Retina (tissue), 1 donor: ENCODE measurements at regions not wholly inside any gene's neighbourhood (a gene's known extent, or its start where the extent isn't known, plus 50 kb on each side); places are given as distances from the start of the nearest gene placed in this dataset.

ENCODE experiments used
- DNase-seq: peaks from one replicate; pipeline ENCODE4 v3.0.0-alpha.2; 2016

DNA sequence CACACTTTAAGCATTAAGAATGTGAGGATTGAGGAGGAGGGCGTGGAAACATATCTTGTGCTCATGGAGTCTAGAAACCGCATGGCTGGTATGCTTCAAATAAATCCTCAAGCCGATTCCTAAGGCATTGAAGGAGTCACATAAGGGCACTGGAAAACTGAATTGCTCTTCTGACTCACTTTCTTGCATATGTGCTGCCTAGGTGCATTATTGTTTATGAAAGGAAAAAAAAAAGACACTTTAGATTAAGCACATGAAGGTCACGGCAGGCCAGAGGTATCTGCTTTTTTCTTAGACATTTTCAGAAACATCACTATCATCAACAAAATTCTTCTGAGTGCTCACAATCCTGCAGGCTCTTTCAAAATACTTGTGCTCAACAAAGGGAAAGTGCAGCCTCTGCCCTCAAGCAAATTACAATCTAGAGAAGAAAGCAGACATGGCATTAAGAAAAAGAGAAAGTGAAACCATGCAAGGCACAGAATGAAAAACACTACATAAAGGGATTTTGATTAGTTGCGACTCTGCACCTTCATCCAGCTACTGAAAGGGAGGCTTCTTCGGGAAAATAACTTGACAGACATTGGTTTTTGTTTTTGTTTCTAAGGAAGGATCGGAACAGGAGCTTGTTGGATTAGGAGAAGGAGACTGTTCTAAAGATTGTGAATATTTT is 2117.6 kb downstream of the MAT2B start:
- DNase-seq, result no peak

DNA sequence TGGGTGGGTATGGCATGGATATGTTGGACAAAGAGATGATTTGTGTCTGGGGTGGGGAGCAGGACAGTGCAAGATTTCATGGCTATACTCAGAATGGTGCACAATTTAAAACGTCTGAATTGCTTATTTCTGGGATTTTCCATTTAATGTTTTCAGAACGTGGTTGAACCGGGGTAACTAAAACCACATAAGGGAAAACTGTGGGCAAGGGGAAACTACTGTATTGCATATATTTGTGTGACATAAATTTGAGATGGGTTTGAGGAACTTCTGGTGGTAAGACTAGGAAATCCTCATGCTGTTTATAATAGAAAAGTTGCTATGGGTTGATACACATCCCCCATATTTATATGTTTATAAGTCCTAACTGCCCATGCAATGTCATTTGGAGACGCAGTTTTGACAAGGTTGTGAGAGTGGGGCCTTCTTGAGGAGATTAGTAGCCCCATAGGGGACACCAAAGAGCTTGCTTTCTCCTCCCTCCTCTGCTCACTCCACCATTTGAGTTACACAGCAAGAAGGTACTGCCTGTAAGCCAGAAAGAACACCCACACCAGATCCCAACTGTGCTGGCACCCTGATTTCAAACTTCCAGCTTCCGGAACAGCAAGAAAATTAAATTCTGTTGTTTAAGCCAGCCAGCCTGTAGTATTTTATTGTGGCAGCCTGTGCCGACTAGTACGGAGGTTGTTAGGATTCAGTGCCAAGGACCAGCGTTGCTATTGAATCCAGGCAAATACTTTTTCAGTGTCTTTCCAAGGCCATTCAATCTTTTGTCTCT is 2118.9 kb downstream of the MAT2B start:
- no peak for DNase-seq

DNA sequence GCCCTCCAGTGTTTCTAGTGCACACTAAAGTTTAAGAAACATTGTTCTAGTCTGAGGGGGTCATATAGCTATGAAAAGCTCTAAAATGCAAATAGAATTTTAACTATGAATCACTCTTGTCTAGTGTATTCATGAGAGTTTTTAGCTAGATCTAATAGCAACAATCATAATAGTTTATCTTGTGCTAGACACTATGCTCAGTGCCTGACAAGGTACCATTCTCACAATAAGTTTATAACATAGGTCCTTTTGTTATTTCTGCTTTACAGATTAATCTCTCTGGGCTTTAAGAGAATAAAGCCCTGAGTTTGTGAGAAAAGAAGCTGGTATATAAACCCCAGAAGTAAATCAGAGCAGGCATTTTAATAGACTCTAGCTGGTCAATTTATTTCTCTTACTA is 2120.7 kb downstream of the MAT2B start:
- no peak for DNase-seq

- DNase-seq, result no peak
Observed at GRCh38 chr5:165627548-165628170, 2122.2 kb downstream of the MAT2B start.

DNA sequence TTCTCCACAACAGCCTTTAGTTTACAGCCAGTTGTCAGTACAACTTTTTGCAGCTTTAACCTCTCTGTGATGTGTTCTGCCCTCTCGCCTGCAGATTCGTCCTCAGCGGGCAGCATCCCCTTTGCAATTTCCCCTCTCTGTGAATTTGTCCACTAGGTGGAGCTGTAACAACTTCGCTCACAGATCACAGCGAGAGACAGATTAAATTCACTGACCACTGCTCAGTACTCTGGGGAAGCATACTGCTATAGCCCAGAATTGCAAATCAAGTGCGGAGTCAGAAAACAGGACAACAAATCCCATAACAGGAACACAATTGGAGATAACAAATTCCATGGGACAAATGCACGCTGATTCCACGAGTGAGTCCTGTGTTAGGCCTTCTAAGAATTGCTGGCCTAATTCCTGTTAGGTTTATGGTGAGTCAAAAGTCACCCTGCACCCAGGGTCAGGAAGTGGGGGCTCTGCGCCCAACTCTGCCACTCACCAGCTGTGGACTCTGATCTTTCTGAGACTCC is 2124.9 kb downstream of the MAT2B start:
- DNase-seq, result peak; percentile 85

GRCh38 chr5:165631235-165631634 is 2125.8 kb downstream of the MAT2B start:
- no peak for DNase-seq

DNA sequence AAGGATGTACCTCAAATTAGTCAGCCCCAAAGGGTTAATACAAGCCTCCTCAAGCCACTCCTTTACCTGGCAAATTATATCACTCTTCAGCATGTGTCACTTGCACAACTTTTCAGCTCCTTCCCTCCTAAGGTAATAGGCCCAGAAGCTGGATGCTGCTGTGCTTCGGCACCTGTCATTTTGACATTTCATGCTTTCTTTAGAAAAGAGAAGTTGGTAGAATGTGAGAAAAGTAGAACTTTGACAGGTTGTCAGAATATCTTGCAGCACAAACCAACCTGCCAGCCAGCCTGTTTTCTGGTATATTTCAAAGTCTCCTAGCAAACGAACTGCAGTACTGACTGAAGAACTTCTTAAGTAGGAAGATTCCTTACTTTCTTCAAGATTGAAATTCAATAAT is 2136.9 kb downstream of the MAT2B start:
- no peak for DNase-seq

DNA sequence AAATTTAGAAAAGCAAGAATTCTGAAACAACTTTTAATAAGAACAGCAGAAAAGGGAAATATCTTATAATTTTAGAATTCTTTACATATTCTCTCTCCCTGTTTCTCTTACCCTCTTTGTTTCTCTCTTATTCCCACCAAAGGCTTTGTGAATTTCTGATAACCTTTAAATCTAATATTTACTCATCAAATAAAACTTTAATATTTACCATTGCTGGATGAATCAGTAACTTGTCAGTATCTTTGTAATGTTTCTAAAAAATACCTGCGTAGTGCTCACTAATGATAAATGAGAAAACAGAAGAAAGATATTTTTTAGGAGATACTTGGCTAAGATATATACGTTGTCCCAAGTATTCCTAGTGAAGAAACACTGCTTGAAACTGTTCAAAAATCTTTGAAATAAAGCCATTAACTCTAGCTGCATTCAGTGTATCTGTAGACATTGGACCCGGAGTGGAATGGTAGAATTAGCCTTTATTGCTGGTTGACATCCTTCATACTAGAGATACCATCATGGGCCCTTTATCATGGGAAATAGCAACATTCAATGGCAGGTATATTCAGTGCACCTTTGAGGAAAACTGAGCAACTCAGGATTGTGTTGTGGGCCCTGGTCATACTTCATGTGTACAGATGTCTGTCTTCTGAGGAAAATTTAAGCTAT is 2160.4 kb downstream of the MAT2B start:
- no peak for DNase-seq

GRCh38 chr5:165673499-165673898 is 2168.1 kb downstream of the MAT2B start:
- DNase-seq, result no peak

- DNase-seq, result no peak
Observed at GRCh38 chr5:165695796-165696195, 2190.4 kb downstream of the MAT2B start.

- DNase-seq, result no peak
Observed at GRCh38 chr5:165705960-165706359, 2200.5 kb downstream of the MAT2B start.

- no peak for DNase-seq
Observed at GRCh38 chr5:165712011-165712410, 2206.6 kb downstream of the MAT2B start.

DNA sequence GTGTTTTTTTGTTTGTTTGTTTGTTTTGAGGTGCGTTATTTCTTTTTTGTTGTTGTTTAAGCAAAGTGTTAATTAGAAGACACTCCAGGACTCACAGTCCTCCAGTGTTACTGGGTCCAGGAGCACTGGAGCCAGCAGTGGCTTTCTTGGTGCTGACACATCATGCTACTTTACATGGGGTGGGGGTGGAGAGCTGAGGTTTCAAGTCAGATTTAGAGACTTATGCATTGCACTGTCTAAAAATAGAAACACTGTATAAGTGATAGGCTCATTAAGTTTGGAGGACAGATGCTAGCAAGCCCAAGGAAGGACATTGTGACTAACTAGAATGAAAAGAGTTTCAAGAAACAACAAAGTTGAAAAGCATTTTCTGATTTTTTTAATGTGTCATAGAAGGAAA is 2209.2 kb downstream of the MAT2B start:
- no peak for DNase-seq

DNA sequence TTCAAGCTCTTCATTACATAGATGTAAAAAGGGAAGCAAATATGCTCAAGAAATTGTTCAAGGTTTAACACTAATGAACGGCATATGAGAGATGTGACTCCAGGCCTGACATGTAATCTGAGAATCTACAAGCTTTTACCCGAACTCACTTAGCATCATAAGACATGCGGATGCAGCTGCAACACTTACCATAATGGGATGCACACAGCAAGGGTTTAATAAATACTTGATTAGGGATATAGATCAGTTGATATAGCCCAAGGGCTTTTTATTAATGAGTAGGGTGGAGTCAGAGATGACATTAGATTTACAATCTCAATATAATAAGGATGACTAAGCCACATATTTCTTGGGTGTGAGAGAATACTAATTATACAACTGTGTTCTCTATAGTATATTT is 2215.5 kb downstream of the MAT2B start:
- no peak for DNase-seq

- no peak for DNase-seq
Observed at GRCh38 chr5:165722401-165722800, 2217.0 kb downstream of the MAT2B start.

- no peak for DNase-seq
Observed at GRCh38 chr5:165723931-165724330, 2218.5 kb downstream of the MAT2B start.

GRCh38 chr5:165728425-165728824 is 2223.0 kb downstream of the MAT2B start:
- no peak for DNase-seq

GRCh38 chr5:165735388-165735787 is 2230.0 kb downstream of the MAT2B start:
- DNase-seq, result no peak

DNA sequence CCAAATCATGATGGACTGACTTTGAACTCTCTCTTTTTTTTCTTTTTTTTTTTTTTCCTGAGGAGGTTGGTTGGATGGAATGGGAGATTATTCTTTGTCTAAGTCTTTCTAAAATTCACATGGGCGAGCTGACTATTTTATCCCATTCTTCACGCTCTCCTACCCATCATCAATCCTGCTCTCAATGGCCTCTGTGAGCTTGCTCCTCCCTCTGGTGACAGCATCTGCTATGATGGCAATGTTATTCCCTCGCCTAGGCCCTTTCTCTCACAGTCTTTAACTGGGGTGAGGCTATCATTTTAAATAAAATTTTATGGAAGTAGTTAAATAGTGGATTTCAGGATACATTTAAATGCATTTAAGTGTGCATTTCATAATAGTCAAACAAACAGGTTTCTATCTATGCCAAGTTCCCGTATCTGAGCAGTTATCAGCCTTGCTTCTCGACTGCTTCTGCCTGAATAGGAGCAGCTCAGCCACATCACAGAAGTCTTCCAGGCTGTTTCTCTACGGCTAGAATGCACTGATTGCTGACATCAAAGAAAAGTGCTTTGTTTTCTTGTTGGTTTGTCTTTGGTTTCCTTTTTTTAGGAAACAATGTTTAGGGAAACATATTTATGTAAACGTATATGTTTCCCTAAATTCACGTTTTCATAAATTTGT is 2233.8 kb downstream of the MAT2B start:
- no peak for DNase-seq

- no peak for DNase-seq
Observed at GRCh38 chr5:165757791-165758190, 2252.4 kb downstream of the MAT2B start.

GRCh38 chr5:165775111-165775510 is 2269.7 kb downstream of the MAT2B start:
- DNase-seq, result no peak

GRCh38 chr5:165779505-165779904 is 2274.1 kb downstream of the MAT2B start:
- DNase-seq, result no peak

DNA sequence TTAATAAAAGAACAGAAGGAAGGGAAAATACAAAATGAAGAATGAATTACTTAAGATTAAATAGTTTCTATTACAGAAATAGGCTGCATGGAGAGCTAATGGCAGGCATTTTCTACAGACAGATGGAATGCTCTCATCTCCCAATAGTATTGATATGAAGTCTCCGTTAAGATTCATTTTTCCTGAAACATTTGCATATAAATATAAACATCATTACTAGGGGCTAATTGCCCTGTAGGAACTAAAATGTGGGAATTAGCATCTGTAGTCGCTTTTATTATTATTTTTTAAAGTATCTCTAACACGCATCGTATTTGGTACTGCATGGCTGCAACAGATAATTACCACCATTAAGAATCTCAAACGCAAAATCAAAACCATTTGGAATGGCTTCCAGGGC is 2275.5 kb downstream of the MAT2B start:
- DNase-seq, result no peak
